DND-41 (cell line): ENCODE measurements at regions not wholly inside any gene's neighbourhood (a gene's known extent, or its start where the extent isn't known, plus 50 kb on each side); places are given as distances from the start of the nearest gene placed in this dataset.
A peak's percentile ranks its signal among the peaks of the same experiment; 100 is the strongest.

ENCODE experiments used
- ATAC-seq: fragments of 200-7000 bp; cut with Tn5 transposase; 3 replicates; pipeline ENCODE4 v1.9.1; 2021; ENCODE audit warnings: low read depth; ENCODE audit not compliant: insufficient read depth
- DNase-seq: peaks from one replicate; pipeline ENCODE4 v3.0.0-alpha.2; 2020
- H2AFZ ChIP-seq: 2 replicates; pipeline ENCODE4 v1.6.0; 2012; ENCODE audit warnings: low read depth, low read length
- H3K27ac ChIP-seq: 2 replicates; pipeline ENCODE4 v1.5.1; 2012; ENCODE audit warnings: low read length, inconsistent platforms
- H3K27me3 ChIP-seq: fragments of 200-600 bp; sonication (generic); 2 replicates; pipeline ENCODE4 v1.6.0; 2012; ENCODE audit warnings: low read length, mild to moderate bottlenecking, inconsistent platforms; ENCODE audit not compliant: insufficient read depth, poor library complexity
- H3K36me3 ChIP-seq: 2 replicates; pipeline ENCODE4 v1.5.1; 2012; ENCODE audit warnings: low read length, inconsistent platforms; ENCODE audit not compliant: insufficient read depth
- H3K4me1 ChIP-seq: 2 replicates; pipeline ENCODE4 v1.5.1; 2012; ENCODE audit warnings: mild to moderate bottlenecking, low read length; ENCODE audit not compliant: insufficient read depth
- H3K4me2 ChIP-seq: 2 replicates; pipeline ENCODE4 v1.6.0; 2012; ENCODE audit warnings: mild to moderate bottlenecking, moderate library complexity, low read length, inconsistent platforms; ENCODE audit not compliant: insufficient read depth
- H3K4me3 ChIP-seq, 2 experiments: fragments of 200-600 bp in 1 of 2; shearing (Covaris generic) in 1 of 2; 2 replicates each; pipeline ENCODE4 v1.5.1; 2012 to 2016; ENCODE audit warnings: inconsistent platforms in 2 of 2, low read length in 2 of 2, mild to moderate bottlenecking in 2 of 2, low read depth in 1 of 2, moderate library complexity in 1 of 2
- H3K79me2 ChIP-seq: 2 replicates; pipeline ENCODE4 v1.6.0; 2012; ENCODE audit warnings: low read length, inconsistent platforms; ENCODE audit not compliant: insufficient read depth
- H3K9ac ChIP-seq: 2 replicates; pipeline ENCODE4 v1.6.0; 2012; ENCODE audit warnings: low read depth, mild to moderate bottlenecking, inconsistent platforms, low read length, moderate library complexity
- H3K9me3 ChIP-seq: 2 replicates; pipeline ENCODE4 v1.5.1; 2012; ENCODE audit warnings: low read length, moderate library complexity, mild to moderate bottlenecking, inconsistent platforms; ENCODE audit not compliant: insufficient read depth, severe bottlenecking
- H4K20me1 ChIP-seq: 2 replicates; pipeline ENCODE4 v1.6.0; 2012; ENCODE audit warnings: low read length; ENCODE audit not compliant: insufficient read depth
- CTCF ChIP-seq: IDR thresholded peaks from 2 replicates; pipeline ENCODE4 v1.5.1; 2012; ENCODE audit warnings: borderline replicate concordance, low read length, moderate library complexity, mild to moderate bottlenecking; ENCODE audit not compliant: poor library complexity, severe bottlenecking; ENCODE audit errors: extremely low read depth
- EZH2 ChIP-seq: IDR thresholded peaks from 3 replicates; pipeline ENCODE4 v1.6.1; 2012; ENCODE audit warnings: borderline replicate concordance, low read depth, mild to moderate bottlenecking, moderate library complexity, low read length, inconsistent platforms; ENCODE audit not compliant: severe bottlenecking

GRCh38 chr22:35154937-35155387, 89.0 kb downstream of the ISX start:
- Histone ChIP-seq H3K27me3 (no peaks in the 10 kb centered on the region), H2AFZ (no peak overlapping the region), H3K9me3 (no peaks in the 10 kb centered on the region), H4K20me1 (no peaks in the 10 kb centered on the region), H3K36me3 (no peaks in the 10 kb centered on the region), H3K79me2 (no peaks in the 10 kb centered on the region), H3K4me2 (no peak overlapping the region), H3K27ac (no peak overlapping the region), H3K4me1 (no peaks in the 10 kb centered on the region), H3K9ac (no peak overlapping the region), H3K4me3 (no peak overlapping the region)
- ATAC-seq, result no peak; the same call in 2 of the 3 replicates
- TF ChIP-seq EZH2, result no peak
- peak; percentile 59 for TF ChIP-seq CTCF
- DNase-seq, result peak; percentile 33

- no peak overlapping the region for H2AFZ ChIP-seq
- no peak for TF ChIP-seq EZH2
- peak; percentile 51 for TF ChIP-seq CTCF
- H3K36me3 ChIP-seq, result no peaks in the 10 kb centered on the region
- no peaks in the 10 kb centered on the region for H3K79me2 ChIP-seq
- H4K20me1 ChIP-seq, result no peaks in the 10 kb centered on the region
- no peak overlapping the region for H3K4me3 ChIP-seq
- H3K27me3 ChIP-seq, result no peaks in the 10 kb centered on the region
- no peaks in the 10 kb centered on the region for H3K9me3 ChIP-seq
- no peak for ATAC-seq
- no peaks in the 10 kb centered on the region for H3K4me1 ChIP-seq
- no peak overlapping the region for H3K27ac ChIP-seq
- H3K4me2 ChIP-seq, result no peak overlapping the region
- no peak for DNase-seq
- no peak overlapping the region for H3K9ac ChIP-seq
Observed at GRCh38 chr22:35155403-35156025, 89.6 kb downstream of the ISX start.

- Histone ChIP-seq H3K9ac (no peak overlapping the region), H3K4me2 (no peak overlapping the region)
Observed at GRCh38 chr22:35156945-35157344, 91.0 kb downstream of the ISX start.

More at GRCh38 chr22:35156945-35157344, 91.0 kb downstream of the ISX start:
- TF ChIP-seq CTCF, result no peak
- no peak for TF ChIP-seq EZH2
- H3K36me3 ChIP-seq, result no peaks in the 10 kb centered on the region
- H3K27me3 ChIP-seq, result no peaks in the 10 kb centered on the region
- no peak overlapping the region for H2AFZ ChIP-seq
- ATAC-seq (no peak), DNase-seq (no peak)
- H3K9me3 ChIP-seq, result no peaks in the 10 kb centered on the region
- no peak overlapping the region for H3K27ac ChIP-seq
- H3K79me2 ChIP-seq, result no peaks in the 10 kb centered on the region
- H4K20me1 ChIP-seq, result no peaks in the 10 kb centered on the region
- no peak overlapping the region for H3K4me3 ChIP-seq
- no peaks in the 10 kb centered on the region for H3K4me1 ChIP-seq
